ENCODE measurements at regions not wholly inside any gene's neighbourhood (a gene's known extent, or its start where the extent isn't known, plus 50 kb on each side); places are given as distances from the start of the nearest gene placed in this dataset.

GRCh38 chr5:87785554-87786335 lies 373.0 kb upstream of the CCNH start:
- no peak for DNase-seq (ENCODE audit: low spot score)

GRCh38 chr5:87784879-87785495 lies 372.3 kb upstream of the CCNH start:
- DNase-seq (ENCODE audit: low spot score), result no peak
- Histone ChIP-seq H3K4me3 (no peak overlapping the region), H3K27ac (no peak overlapping the region)
- TF ChIP-seq CTCF (IDR thresholded peaks at IDR 0.05), result no peak

More at GRCh38 chr5:87785554-87786335, 373.0 kb upstream of the CCNH start:
- no peak overlapping the region for H3K27ac ChIP-seq
- H3K4me3 ChIP-seq, result no peak overlapping the region
- no peak for TF ChIP-seq CTCF (IDR thresholded peaks at IDR 0.05)

GRCh38 chr5:87784311-87784710 lies 371.6 kb upstream of the CCNH start:
- DNase-seq (ENCODE audit: low spot score), result no peak
- Histone ChIP-seq H3K27ac (no peak overlapping the region), H3K4me3 (no peak overlapping the region)
- TF ChIP-seq CTCF (IDR thresholded peaks at IDR 0.05), result no peak

GRCh38 chr5:87782916-87783315 lies 370.2 kb upstream of the CCNH start:
- TF ChIP-seq CTCF (IDR thresholded peaks at IDR 0.05), result no peak
- no peak overlapping the region for H3K4me3 ChIP-seq
- no peak for DNase-seq (ENCODE audit: low spot score)
- H3K27ac ChIP-seq, result no peak overlapping the region

GRCh38 chr5:87781976-87782375 lies 369.2 kb upstream of the CCNH start:
- no peak for TF ChIP-seq CTCF (IDR thresholded peaks at IDR 0.05)
- no peak overlapping the region for H3K4me3 ChIP-seq
- no peak overlapping the region for H3K27ac ChIP-seq
- DNase-seq (ENCODE audit: low spot score), result no peak

GRCh38 chr5:87780831-87781760 lies 368.4 kb upstream of the CCNH start:
- TF ChIP-seq CTCF (IDR thresholded peaks at IDR 0.05), result peak; percentile 79
- peak; percentile 70 for DNase-seq (ENCODE audit: low spot score)
- no peak overlapping the region for H3K27ac ChIP-seq
- no peak overlapping the region for H3K4me3 ChIP-seq
